ENCODE measurements at regions not wholly inside any gene's neighbourhood (a gene's known extent, or its start where the extent isn't known, plus 50 kb on each side); places are given as distances from the start of the nearest gene placed in this dataset.
"Not testable (repeated sequence)": the region's sequence is repeated elsewhere in the genome, so short reads cannot be mapped to it uniquely, and the experiment has no call there.

- DNase-seq = no peak
Measured at GRCh38 chr4:126633306-126633705, 999.5 kb upstream of the INTU start.

GRCh38 chr4:126637706-126638105 lies 995.1 kb upstream of the INTU start:
- DNase-seq = no peak

GRCh38 chr4:126647320-126647719 lies 985.4 kb upstream of the INTU start:
- peak in 1 of 2 experiments; percentile 5 for DNase-seq

- no peak for DNase-seq
Measured at GRCh38 chr4:126647756-126648397, 984.9 kb upstream of the INTU start.

GRCh38 chr4:126658411-126658810 lies 974.3 kb upstream of the INTU start:
- peak; percentile 42 to 62 for DNase-seq

- DNase-seq = no peak
Measured at GRCh38 chr4:126661194-126661593, 971.6 kb upstream of the INTU start.

GRCh38 chr4:126664839-126665238 lies 967.9 kb upstream of the INTU start:
- no peak for DNase-seq

- not testable (repeated sequence) for DNase-seq
Measured at GRCh38 chr4:126670038-126670437, 962.7 kb upstream of the INTU start.

GRCh38 chr4:126678618-126679017 lies 954.1 kb upstream of the INTU start:
- no peak for DNase-seq

GRCh38 chr4:126679303-126679702 lies 953.5 kb upstream of the INTU start:
- no peak for DNase-seq

- no peak for DNase-seq
Measured at GRCh38 chr4:126682250-126682649, 950.5 kb upstream of the INTU start.

GRCh38 chr4:126686491-126686890 lies 946.3 kb upstream of the INTU start:
- DNase-seq = no peak

- DNase-seq = no peak
Measured at GRCh38 chr4:126687655-126688358, 945.0 kb upstream of the INTU start.

- DNase-seq = no peak
Measured at GRCh38 chr4:126691797-126692196, 941.0 kb upstream of the INTU start.

GRCh38 chr4:126697748-126698147 lies 935.0 kb upstream of the INTU start:
- no peak for DNase-seq

- DNase-seq = no peak
Measured at GRCh38 chr4:126698224-126698623, 934.5 kb upstream of the INTU start.

GRCh38 chr4:126701756-126702155 lies 931.0 kb upstream of the INTU start:
- no peak for DNase-seq

GRCh38 chr4:126702747-126703146 lies 930.0 kb upstream of the INTU start:
- no peak for DNase-seq

- peak in 1 of 2 experiments; percentile 5 for DNase-seq
Measured at GRCh38 chr4:126705266-126705665, 927.5 kb upstream of the INTU start.

GRCh38 chr4:126708716-126709115 lies 924.0 kb upstream of the INTU start:
- no peak for DNase-seq

- DNase-seq = no peak
Measured at GRCh38 chr4:126710935-126711334, 921.8 kb upstream of the INTU start.

- DNase-seq = peak; percentile 6 to 38
Measured at GRCh38 chr4:126715067-126715466, 917.7 kb upstream of the INTU start.

GRCh38 chr4:126715681-126716080 lies 917.1 kb upstream of the INTU start:
- DNase-seq = no peak

- no peak for DNase-seq
Measured at GRCh38 chr4:126718136-126718535, 914.6 kb upstream of the INTU start.

- no peak for DNase-seq
Measured at GRCh38 chr4:126719852-126720251, 912.9 kb upstream of the INTU start.
